H1 (cell line): ENCODE measurements at regions not wholly inside any gene's neighbourhood (a gene's known extent, or its start where the extent isn't known, plus 50 kb on each side); places are given as distances from the start of the nearest gene placed in this dataset.

ENCODE experiments used
- CTCF ChIA-PET: fragments of 300-600 bp; sonication (Branson Sonifier 250); formaldehyde crosslinking; loops from one replicate; lab custom pipeline; 2021; ENCODE audit not compliant: partially characterized antibody; lab: Charles Lee
- POLR2A ChIA-PET: fragments of 300-600 bp; sonication (Branson Sonifier 250); formaldehyde crosslinking; loops from one replicate; lab custom pipeline; 2021; ENCODE audit warnings: inconsistent platforms; ENCODE audit not compliant: partially characterized antibody; lab: Charles Lee
- DNase-seq, 2 experiments: peaks; one replicate each; pipeline versions ENCODE4 v3.0.0 to v3.0.0-alpha.2; 2010 to 2022; ENCODE audit warnings: low spot score in 2 of 2, low read depth in 1 of 2, mixed read lengths in 1 of 2
- FAIRE-seq: peaks from 2 replicates; lab custom pipeline; 2011; peaks lifted over from hg19 to GRCh38; lab: Jason Lieb, UNC
- H2AFZ ChIP-seq: 2 replicates; pipeline ENCODE4 v1.8.1; 2012; ENCODE audit warnings: low read length, inconsistent platforms
- H2AK5ac ChIP-seq: 2 replicates; pipeline ENCODE4 v1.6.1; 2013; ENCODE audit warnings: low read depth, low read length
- H2BK120ac ChIP-seq: replicated peaks from 2 replicates; pipeline ENCODE3; 2013; ENCODE audit warnings: low read depth, low read length, inconsistent platforms
- H2BK12ac ChIP-seq: 2 replicates; pipeline ENCODE4 v1.6.1; 2013; ENCODE audit warnings: low read depth, low read length
- H2BK15ac ChIP-seq: 2 replicates; pipeline ENCODE4 v1.6.1; 2013; ENCODE audit warnings: low read length
- H2BK20ac ChIP-seq: 2 replicates; pipeline ENCODE4 v1.6.1; 2013; ENCODE audit warnings: low read length
- H2BK5ac ChIP-seq: 2 replicates; pipeline ENCODE4 v1.6.1; 2013; ENCODE audit warnings: low read depth, low read length
- H3K14ac ChIP-seq: 2 replicates; pipeline ENCODE4 v1.6.1; 2013; ENCODE audit warnings: inconsistent platforms; ENCODE audit not compliant: insufficient read length
- H3K18ac ChIP-seq: 2 replicates; pipeline ENCODE4 v1.6.1; 2013; ENCODE audit warnings: low read length; ENCODE audit errors: extremely low read depth
- H3K23ac ChIP-seq: 2 replicates; pipeline ENCODE4 v1.6.1; 2013; ENCODE audit warnings: inconsistent platforms; ENCODE audit not compliant: insufficient read length
- H3K23me2 ChIP-seq: 2 replicates; pipeline ENCODE4 v1.6.1; 2013; ENCODE audit warnings: low read depth, low read length
- H3K27ac ChIP-seq: 2 replicates; pipeline ENCODE4 v1.6.1; 2011; ENCODE audit warnings: low read depth, low read length, inconsistent platforms
- H3K27me3 ChIP-seq, 4 experiments: replicated peaks in 1 of 4; 1 replicate in 1 of 4; 2 replicates in 3 of 4; pipeline versions ENCODE4 v1.6.1 to v1.8.1; 2011 to 2013; ENCODE audit warnings: low read length in 3 of 4, mild to moderate bottlenecking in 3 of 4, inconsistent platforms in 2 of 4, mixed read lengths in 2 of 4, moderate library complexity in 1 of 4; ENCODE audit not compliant: control insufficient read depth in 3 of 4, insufficient read depth in 3 of 4; ENCODE audit errors: extremely low read depth in 1 of 4
- H3K36me3 ChIP-seq, 4 experiments: 2 replicates each; pipeline versions ENCODE4 v1.6.1 to v1.8.1; 2011 to 2013; ENCODE audit warnings: mild to moderate bottlenecking in 4 of 4, low read length in 3 of 4, moderate library complexity in 2 of 4, control low read depth in 1 of 4, inconsistent platforms in 1 of 4; ENCODE audit not compliant: insufficient read depth in 4 of 4, control insufficient read depth in 2 of 4
- H3K4ac ChIP-seq: replicated peaks from 2 replicates; pipeline ENCODE3; 2013; ENCODE audit warnings: low read length, low read depth, mixed read lengths, inconsistent platforms; ENCODE audit not compliant: insufficient read length
- H3K4me1 ChIP-seq, 4 experiments: replicated peaks in 1 of 4; 1 replicate in 1 of 4; 2 replicates in 3 of 4; pipeline versions ENCODE4 v1.6.1 to v1.8.1; 2011 to 2013; ENCODE audit warnings: low read length in 3 of 4, inconsistent platforms in 2 of 4, mixed read lengths in 1 of 4; ENCODE audit not compliant: insufficient read depth in 4 of 4, control insufficient read depth in 3 of 4
- H3K4me2 ChIP-seq, 2 experiments: 2 replicates each; pipeline versions ENCODE4 v1.6.1 to v1.8.1; 2011 to 2013; ENCODE audit warnings: low read depth in 2 of 2, low read length in 2 of 2, control low read depth in 1 of 2, inconsistent platforms in 1 of 2, mild to moderate bottlenecking in 1 of 2; ENCODE audit not compliant: insufficient read depth in 1 of 2
- H3K4me3 ChIP-seq, 4 experiments: fragments of 200-600, 300-600 bp in 1 of 4; sonication (generic), shearing (Covaris generic), sonication (Bioruptor Twin) in 1 of 4; 2 replicates each; pipeline versions ENCODE4 v1.5.1 to v1.8.1; 2011 to 2016; ENCODE audit warnings: low read length in 4 of 4, low read depth in 3 of 4, control low read depth in 2 of 4, inconsistent platforms in 2 of 4, mild to moderate bottlenecking in 2 of 4, mixed read lengths in 1 of 4, moderate library complexity in 1 of 4; ENCODE audit not compliant: insufficient read depth in 2 of 4; ENCODE audit errors: extremely low read depth in 1 of 4
- H3K56ac ChIP-seq: replicated peaks from 2 replicates; pipeline ENCODE3; 2013; ENCODE audit warnings: low read depth, mild to moderate bottlenecking, mixed read lengths, low read length, inconsistent platforms; ENCODE audit not compliant: insufficient read length
- H3K79me1 ChIP-seq: 2 replicates; pipeline ENCODE4 v1.6.1; 2013; ENCODE audit warnings: low read depth, low read length, control low read depth
- H3K79me2 ChIP-seq, 2 experiments: 2 replicates each; pipeline versions ENCODE4 v1.6.1 to v1.8.1; 2012 to 2013; ENCODE audit warnings: low read length in 2 of 2, mild to moderate bottlenecking in 2 of 2, inconsistent platforms in 1 of 2; ENCODE audit not compliant: insufficient read depth in 2 of 2, control insufficient read depth in 1 of 2
- H3K9ac ChIP-seq, 4 experiments: replicated peaks in 1 of 4; 1 replicate in 1 of 4; 2 replicates in 3 of 4; pipeline versions ENCODE4 v1.6.1 to v1.8.1; 2011 to 2013; ENCODE audit warnings: low read depth in 3 of 4, low read length in 3 of 4, control low read depth in 2 of 4, mild to moderate bottlenecking in 2 of 4, moderate library complexity in 2 of 4, inconsistent platforms in 1 of 4; ENCODE audit errors: extremely low read depth in 1 of 4
- H3K9me3 ChIP-seq, 2 experiments: 2 replicates each; pipeline versions ENCODE4 v1.6.1 to v1.8.1; 2012 to 2013; ENCODE audit warnings: mild to moderate bottlenecking in 2 of 2, moderate library complexity in 2 of 2, control low read depth in 1 of 2, inconsistent platforms in 1 of 2, low read depth in 1 of 2, low read length in 1 of 2, mixed read lengths in 1 of 2; ENCODE audit not compliant: insufficient read depth in 2 of 2
- H4K20me1 ChIP-seq, 2 experiments: replicated peaks in 1 of 2; 2 replicates each; pipeline versions ENCODE3 to v1.8.1; 2011 to 2013; ENCODE audit warnings: inconsistent platforms in 2 of 2, low read length in 2 of 2, mild to moderate bottlenecking in 1 of 2; ENCODE audit not compliant: insufficient read depth in 2 of 2, control insufficient read depth in 1 of 2
- H4K5ac ChIP-seq: 2 replicates; pipeline ENCODE4 v1.6.1; 2013; ENCODE audit warnings: low read length, low read depth, mixed read lengths, inconsistent platforms; ENCODE audit not compliant: insufficient read length
- H4K8ac ChIP-seq: 2 replicates; pipeline ENCODE4 v1.8.0; 2013; ENCODE audit warnings: mild to moderate bottlenecking, moderate library complexity, low read length, inconsistent platforms; ENCODE audit not compliant: insufficient read depth; ENCODE audit errors: extremely low read depth
- H4K91ac ChIP-seq: replicated peaks from 2 replicates; pipeline ENCODE3; 2013; ENCODE audit warnings: low read length, mixed read lengths, inconsistent platforms; ENCODE audit not compliant: insufficient read length
- ATF2 ChIP-seq: IDR thresholded peaks from 2 replicates; pipeline ENCODE4 v1.6.1; 2012; ENCODE audit warnings: low read length, inconsistent platforms
- E2F6 ChIP-seq: IDR thresholded peaks from 2 replicates; pipeline ENCODE4 v1.6.1; 2012; ENCODE audit warnings: inconsistent platforms
- HDAC2 ChIP-seq, 2 experiments: fragments of 300-600 bp in 1 of 2; sonication (generic) in 1 of 2; IDR thresholded peaks; 2 replicates each; pipeline ENCODE4 v1.6.1; 2011 to 2012; ENCODE audit warnings: low read depth in 2 of 2, low read length in 2 of 2, mild to moderate bottlenecking in 2 of 2, moderate library complexity in 2 of 2, borderline replicate concordance in 1 of 2, inconsistent platforms in 1 of 2
- HDAC6 ChIP-seq: IDR thresholded peaks from one replicate; pipeline ENCODE4 v1.7.1; 2012; ENCODE audit warnings: low read depth, mild to moderate bottlenecking, inconsistent platforms, low read length, moderate library complexity
- JUN ChIP-seq: IDR thresholded peaks from 2 replicates; pipeline ENCODE4 v1.6.1; 2011; ENCODE audit warnings: low read depth, mild to moderate bottlenecking, improper control_type of control experiment, low read length
- POLR2A ChIP-seq, 2 experiments: IDR thresholded peaks; 1 replicate in 1 of 2; 2 replicates in 1 of 2; pipeline ENCODE4 v1.6.1; 2011; ENCODE audit warnings: low read depth in 2 of 2, low read length in 2 of 2, mild to moderate bottlenecking in 2 of 2; ENCODE audit errors: control extremely low read depth in 1 of 2
- RAD21 ChIP-seq, 2 experiments: IDR thresholded peaks in 1 of 2; conservative IDR thresholded peaks in 1 of 2; 2 replicates each; pipeline ENCODE4 v1.6.1; 2011; ENCODE audit warnings: low read depth in 2 of 2, low read length in 2 of 2, improper control_type of control experiment in 1 of 2, inconsistent platforms in 1 of 2, mild to moderate bottlenecking in 1 of 2, moderate library complexity in 1 of 2
- RBBP5 ChIP-seq: IDR thresholded peaks from 2 replicates; pipeline ENCODE4 v1.7.1; 2012; ENCODE audit warnings: low read depth, mild to moderate bottlenecking, inconsistent platforms, low read length, moderate library complexity, borderline replicate concordance
- TCF12 ChIP-seq: IDR thresholded peaks from 2 replicates; pipeline ENCODE4 v1.6.1; 2011; ENCODE audit warnings: low read depth, mild to moderate bottlenecking, low read length

- Histone ChIP-seq H2AK5ac (no peak overlapping the region), H3K4me2 (no peak overlapping the region), H3K4me3 (no peak overlapping the region), H2BK15ac (no peak overlapping the region), H2BK20ac (no peak overlapping the region), H2BK120ac (no peak overlapping the region), H3K79me2 (no peaks in the 10 kb centered on the region), H3K23me2 (no peaks in the 10 kb centered on the region; the same call in 1 of the 2 replicates), H3K14ac (no peak overlapping the region), H3K56ac (no peak overlapping the region), H3K79me1 (no peaks in the 10 kb centered on the region), H3K9me3 (no peaks in the 10 kb centered on the region), H3K23ac (no peak overlapping the region), H2AFZ (no peak overlapping the region), H3K9ac (no peak overlapping the region), H4K5ac (no peak overlapping the region), H2BK12ac (no peak overlapping the region), H3K4ac (no peak overlapping the region), H4K20me1 (no peaks in the 10 kb centered on the region), H4K8ac (no peak overlapping the region), H3K36me3 (no peaks in the 10 kb centered on the region), H4K91ac (no peak overlapping the region), H2BK5ac (no peak overlapping the region), H3K27me3 (no peaks in the 10 kb centered on the region), H3K18ac (no peak overlapping the region), H3K4me1 (peaks cover 0 to 4% (median 0%) of the 10 kb centered on the region in 4 experiments; a peak in 1 of 7 replicates), H3K27ac (no peak overlapping the region)
- FAIRE-seq: no peak
- POLR2A ChIA-PET: no interaction called here
- TF ChIP-seq POLR2A (IDR thresholded peaks at IDR 0.05; ENCODE audit: control extremely low read depth in 1 of 2, low read depth in 2 of 2, low read length in 2 of 2) (no peak), HDAC6 (no peak), E2F6 (no peak), HDAC2 (IDR thresholded peaks at IDR 0.05; ENCODE audit: borderline replicate concordance in 1 of 2, low read depth in 2 of 2, low read length in 2 of 2) (no peak), JUN (no peak), RBBP5 (no peak), ATF2 (no peak), RAD21 (IDR thresholded peaks at IDR 0.05 in 1 of 2, conservative IDR thresholded peaks at IDR 0.05 in 1 of 2; ENCODE audit: low read depth in 2 of 2, low read length in 2 of 2) (no peak), TCF12 (no peak)
- CTCF ChIA-PET: no interaction called here
- DNase-seq: no peak
Observed at GRCh38 chr9:23380821-23381220, 445.2 kb downstream of the ELAVL2 start.
